ENCODE measurements at regions not wholly inside any gene's neighbourhood (a gene's known extent, or its start where the extent isn't known, plus 50 kb on each side); places are given as distances from the start of the nearest gene placed in this dataset.

DNA sequence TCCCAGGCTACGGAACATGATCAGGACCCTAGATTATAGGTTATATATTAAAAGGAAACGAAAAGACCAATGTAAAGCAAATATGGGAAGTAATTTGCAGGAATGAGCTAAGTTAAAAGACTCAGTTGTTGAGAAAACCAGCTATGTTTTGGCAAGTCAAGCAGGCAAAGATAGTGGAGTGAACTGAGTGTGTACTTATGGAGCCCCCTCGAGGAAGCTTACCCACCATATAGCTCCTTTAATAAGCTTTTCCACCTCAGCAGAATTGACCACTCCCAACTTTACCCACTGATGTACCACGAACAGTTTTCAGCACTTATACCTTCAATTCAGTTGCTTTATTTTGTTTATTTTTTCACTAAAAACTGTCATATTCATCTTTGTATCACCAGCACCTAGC lies 57.3 kb upstream of the PJA2 start:
- H3K27ac ChIP-seq (replicated peaks), result no peak overlapping the region
- no peaks in the 10 kb centered on the region for H3K27me3 ChIP-seq (ENCODE audit: insufficient read depth, poor library complexity, severe bottlenecking)
- DNase-seq (ENCODE audit: low read depth in 1 of 2, low spot score in 1 of 2), result no peak
- TF ChIP-seq POLR2AphosphoS5 (IDR thresholded peaks at IDR 0.05; ENCODE audit: low read depth) (no peak), SPI1 (IDR thresholded peaks at IDR 0.05; ENCODE audit: borderline replicate concordance, low read depth) (no peak), GABPA (IDR thresholded peaks at IDR 0.05; ENCODE audit: low read depth) (no peak)
- TF ChIP-seq, protein P1, sequence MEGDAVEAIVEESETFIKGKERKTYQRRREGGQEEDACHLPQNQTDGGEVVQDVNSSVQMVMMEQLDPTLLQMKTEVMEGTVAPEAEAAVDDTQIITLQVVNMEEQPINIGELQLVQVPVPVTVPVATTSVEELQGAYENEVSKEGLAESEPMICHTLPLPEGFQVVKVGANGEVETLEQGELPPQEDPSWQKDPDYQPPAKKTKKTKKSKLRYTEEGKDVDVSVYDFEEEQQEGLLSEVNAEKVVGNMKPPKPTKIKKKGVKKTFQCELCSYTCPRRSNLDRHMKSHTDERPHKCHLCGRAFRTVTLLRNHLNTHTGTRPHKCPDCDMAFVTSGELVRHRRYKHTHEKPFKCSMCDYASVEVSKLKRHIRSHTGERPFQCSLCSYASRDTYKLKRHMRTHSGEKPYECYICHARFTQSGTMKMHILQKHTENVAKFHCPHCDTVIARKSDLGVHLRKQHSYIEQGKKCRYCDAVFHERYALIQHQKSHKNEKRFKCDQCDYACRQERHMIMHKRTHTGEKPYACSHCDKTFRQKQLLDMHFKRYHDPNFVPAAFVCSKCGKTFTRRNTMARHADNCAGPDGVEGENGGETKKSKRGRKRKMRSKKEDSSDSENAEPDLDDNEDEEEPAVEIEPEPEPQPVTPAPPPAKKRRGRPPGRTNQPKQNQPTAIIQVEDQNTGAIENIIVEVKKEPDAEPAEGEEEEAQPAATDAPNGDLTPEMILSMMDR (IDR thresholded peaks at IDR 0.05; ENCODE audit: insufficient read depth, low read length), result no peak
- TF ChIP-seq, protein P2, sequence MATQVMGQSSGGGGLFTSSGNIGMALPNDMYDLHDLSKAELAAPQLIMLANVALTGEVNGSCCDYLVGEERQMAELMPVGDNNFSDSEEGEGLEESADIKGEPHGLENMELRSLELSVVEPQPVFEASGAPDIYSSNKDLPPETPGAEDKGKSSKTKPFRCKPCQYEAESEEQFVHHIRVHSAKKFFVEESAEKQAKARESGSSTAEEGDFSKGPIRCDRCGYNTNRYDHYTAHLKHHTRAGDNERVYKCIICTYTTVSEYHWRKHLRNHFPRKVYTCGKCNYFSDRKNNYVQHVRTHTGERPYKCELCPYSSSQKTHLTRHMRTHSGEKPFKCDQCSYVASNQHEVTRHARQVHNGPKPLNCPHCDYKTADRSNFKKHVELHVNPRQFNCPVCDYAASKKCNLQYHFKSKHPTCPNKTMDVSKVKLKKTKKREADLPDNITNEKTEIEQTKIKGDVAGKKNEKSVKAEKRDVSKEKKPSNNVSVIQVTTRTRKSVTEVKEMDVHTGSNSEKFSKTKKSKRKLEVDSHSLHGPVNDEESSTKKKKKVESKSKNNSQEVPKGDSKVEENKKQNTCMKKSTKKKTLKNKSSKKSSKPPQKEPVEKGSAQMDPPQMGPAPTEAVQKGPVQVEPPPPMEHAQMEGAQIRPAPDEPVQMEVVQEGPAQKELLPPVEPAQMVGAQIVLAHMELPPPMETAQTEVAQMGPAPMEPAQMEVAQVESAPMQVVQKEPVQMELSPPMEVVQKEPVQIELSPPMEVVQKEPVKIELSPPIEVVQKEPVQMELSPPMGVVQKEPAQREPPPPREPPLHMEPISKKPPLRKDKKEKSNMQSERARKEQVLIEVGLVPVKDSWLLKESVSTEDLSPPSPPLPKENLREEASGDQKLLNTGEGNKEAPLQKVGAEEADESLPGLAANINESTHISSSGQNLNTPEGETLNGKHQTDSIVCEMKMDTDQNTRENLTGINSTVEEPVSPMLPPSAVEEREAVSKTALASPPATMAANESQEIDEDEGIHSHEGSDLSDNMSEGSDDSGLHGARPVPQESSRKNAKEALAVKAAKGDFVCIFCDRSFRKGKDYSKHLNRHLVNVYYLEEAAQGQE (IDR thresholded peaks at IDR 0.05; ENCODE audit: insufficient replicate concordance, low read depth), result no peak
- H3K4me3 ChIP-seq (replicated peaks; ENCODE audit: insufficient read depth, low read length), result no peak overlapping the region

Data from HL-60 (cell line).